LoVo (cell line): ENCODE measurements at regions not wholly inside any gene's neighbourhood (a gene's known extent, or its start where the extent isn't known, plus 50 kb on each side); places are given as distances from the start of the nearest gene placed in this dataset.
A peak's percentile ranks its signal among the peaks of the same experiment; 100 is the strongest.
"Not testable (repeated sequence)": the region's sequence is repeated elsewhere in the genome, so short reads cannot be mapped to it uniquely, and the experiment has no call there.

Source experiments
- DNase-seq: peaks from one replicate; pipeline ENCODE4 v3.0.0-alpha.2; 2016; ENCODE audit warnings: low spot score

- no peak for DNase-seq
These were observed 196.8 kb upstream of the AGTR1 start for GRCh38 chr3:148500881-148501280.

GRCh38 chr3:148510116-148510515 lies 187.6 kb upstream of the AGTR1 start:
- DNase-seq: no peak

- DNase-seq: no peak
These were observed 187.1 kb upstream of the AGTR1 start for GRCh38 chr3:148510561-148510960.

- DNase-seq: no peak
These were observed 185.1 kb upstream of the AGTR1 start for GRCh38 chr3:148512648-148513047.

- DNase-seq: no peak
These were observed 184.6 kb upstream of the AGTR1 start for GRCh38 chr3:148513096-148513543.

- DNase-seq: no peak
These were observed 179.2 kb upstream of the AGTR1 start for GRCh38 chr3:148518520-148518919.

GRCh38 chr3:148525621-148526020 lies 172.1 kb upstream of the AGTR1 start:
- not testable (repeated sequence) for DNase-seq

GRCh38 chr3:148528024-148528423 lies 169.7 kb upstream of the AGTR1 start:
- no peak for DNase-seq

- no peak for DNase-seq
These were observed 165.9 kb upstream of the AGTR1 start for GRCh38 chr3:148531836-148532235.

- no peak for DNase-seq
These were observed 165.4 kb upstream of the AGTR1 start for GRCh38 chr3:148532326-148532725.

GRCh38 chr3:148532774-148533173 lies 164.9 kb upstream of the AGTR1 start:
- DNase-seq: no peak

- peak; percentile 5 for DNase-seq
These were observed 163.4 kb upstream of the AGTR1 start for GRCh38 chr3:148534089-148534988.

- no peak for DNase-seq
These were observed 162.7 kb upstream of the AGTR1 start for GRCh38 chr3:148535001-148535400.

GRCh38 chr3:148540266-148540665 lies 157.4 kb upstream of the AGTR1 start:
- DNase-seq: no peak

- no peak for DNase-seq
These were observed 156.9 kb upstream of the AGTR1 start for GRCh38 chr3:148540851-148541250.

- no peak for DNase-seq
These were observed 150.7 kb upstream of the AGTR1 start for GRCh38 chr3:148546959-148547358.

GRCh38 chr3:148551767-148552260 lies 145.9 kb upstream of the AGTR1 start:
- DNase-seq: no peak

GRCh38 chr3:148554367-148554766 lies 143.3 kb upstream of the AGTR1 start:
- no peak for DNase-seq

- no peak for DNase-seq
These were observed 141.0 kb upstream of the AGTR1 start for GRCh38 chr3:148556664-148557063.

- DNase-seq: not testable (repeated sequence)
These were observed 120.1 kb upstream of the AGTR1 start for GRCh38 chr3:148577579-148577978.

GRCh38 chr3:148582126-148582525 lies 115.6 kb upstream of the AGTR1 start:
- no peak for DNase-seq

GRCh38 chr3:148583793-148584192 lies 113.9 kb upstream of the AGTR1 start:
- no peak for DNase-seq

- DNase-seq: no peak
These were observed 113.3 kb upstream of the AGTR1 start for GRCh38 chr3:148584438-148584837.
